Vagina (tissue), 2 donors: ENCODE measurements at regions not wholly inside any gene's neighbourhood (a gene's known extent, or its start where the extent isn't known, plus 50 kb on each side); places are given as distances from the start of the nearest gene placed in this dataset.

ENCODE experiments used
- CTCF ChIP-seq, 3 experiments: fragments of 450-650 bp in 2 of 3; fragments of 200-600 bp in 1 of 3; sonication (generic) in 1 of 3; IDR thresholded peaks; one replicate each; pipeline ENCODE4 v1.5.1; 2017 to 2019; ENCODE audit warnings: antibody characterized with exemption in 3 of 3, mild to moderate bottlenecking in 2 of 3, moderate library complexity in 2 of 3
- POLR2AphosphoS5 ChIP-seq, 2 donors: sonication (generic); formaldehyde crosslinking; IDR thresholded peaks; one replicate each; pipeline ENCODE4 v1.9.0; 2017; ENCODE audit warnings: antibody characterized with exemption in 2 of 2, mild to moderate bottlenecking in 2 of 2, low read depth in 1 of 2; ENCODE audit not compliant: insufficient read depth in 1 of 2

DNA sequence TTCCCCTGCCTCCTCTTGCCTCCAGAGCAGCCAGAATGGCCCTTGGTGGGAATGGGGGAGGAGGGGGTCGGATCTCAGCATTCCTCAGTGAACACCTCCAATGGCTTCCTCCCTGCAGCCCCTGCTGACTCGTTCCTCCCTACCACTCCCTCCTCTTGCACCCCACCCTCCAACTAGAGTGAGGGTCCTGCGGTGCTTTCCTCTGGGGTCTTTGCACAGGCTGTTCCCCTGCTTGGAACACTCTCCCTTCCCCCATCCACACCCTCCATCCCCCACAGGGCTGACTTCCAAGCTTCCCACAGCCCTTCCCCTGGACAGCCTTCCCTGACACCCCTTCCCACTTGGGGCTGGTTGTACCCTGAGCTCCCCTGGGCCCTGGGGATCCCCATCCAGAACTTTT, 70.4 kb upstream of the NEK6 start:
- TF ChIP-seq CTCF (IDR thresholded peaks at IDR 0.05) (no peak), POLR2AphosphoS5 (IDR thresholded peaks at IDR 0.05; ENCODE audit: insufficient read depth in 1 of 2, low read depth in 1 of 2) (no peak)
